ENCODE measurements at regions not wholly inside any gene's neighbourhood (a gene's known extent, or its start where the extent isn't known, plus 50 kb on each side); places are given as distances from the start of the nearest gene placed in this dataset.

DNA sequence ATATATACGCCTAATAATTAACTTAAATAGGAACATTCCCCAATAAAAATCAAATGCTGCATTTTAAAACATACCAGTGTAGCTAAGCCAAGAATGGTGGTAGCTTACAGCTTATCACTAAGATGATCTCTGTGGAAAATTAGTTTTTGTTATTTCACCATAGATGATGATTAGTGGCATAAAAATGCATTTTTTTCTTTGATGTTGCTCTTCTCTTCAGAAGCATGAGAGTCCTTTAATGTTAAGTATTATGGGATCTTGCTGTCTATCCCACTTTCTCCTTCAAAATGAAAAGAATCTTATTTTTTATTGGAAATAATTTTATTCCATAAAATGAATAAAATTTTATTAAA lies 731.0 kb downstream of the SLITRK1 start:
- no peak for TF ChIP-seq CTCF (IDR thresholded peaks at IDR 0.05)
- no peaks in the 10 kb centered on the region for H3K9me3 ChIP-seq (ENCODE audit: control insufficient read depth, low read length)
- H3K27me3 ChIP-seq (ENCODE audit: control insufficient read depth, insufficient read depth, low read length), result no peaks in the 10 kb centered on the region
- no peak overlapping the region for H3K27ac ChIP-seq
- H3K4me2 ChIP-seq (ENCODE audit: low read length), result no peak overlapping the region
- H3K9ac ChIP-seq, result no peak overlapping the region
- no peak overlapping the region for H3K4me3 ChIP-seq (ENCODE audit: low read depth, low read length)
- no peak overlapping the region for H2AFZ ChIP-seq
- no peaks in the 10 kb centered on the region for H3K36me3 ChIP-seq (ENCODE audit: control insufficient read depth, insufficient read depth, low read length)
- no peaks in the 10 kb centered on the region for H3K4me1 ChIP-seq
- no peaks in the 10 kb centered on the region for H3K79me2 ChIP-seq

- Histone ChIP-seq H3K79me2 (no peaks in the 10 kb centered on the region), H3K4me3 (ENCODE audit: low read depth, low read length) (no peak overlapping the region), H3K9ac (no peak overlapping the region), H3K27ac (no peak overlapping the region), H3K4me2 (ENCODE audit: low read length) (no peak overlapping the region), H3K36me3 (ENCODE audit: control insufficient read depth, insufficient read depth, low read length) (no peaks in the 10 kb centered on the region), H3K4me1 (no peaks in the 10 kb centered on the region), H3K9me3 (ENCODE audit: control insufficient read depth, low read length) (no peaks in the 10 kb centered on the region), H3K27me3 (ENCODE audit: control insufficient read depth, insufficient read depth, low read length) (no peaks in the 10 kb centered on the region), H2AFZ (no peak overlapping the region)
- no peak for TF ChIP-seq CTCF (IDR thresholded peaks at IDR 0.05)
Measured at GRCh38 chr13:83150616-83151307, 731.5 kb downstream of the SLITRK1 start.

GRCh38 chr13:83136660-83137059 lies 745.6 kb downstream of the SLITRK1 start:
- no peak overlapping the region for H3K27ac ChIP-seq
- no peak overlapping the region for H3K4me3 ChIP-seq (ENCODE audit: low read depth, low read length)
- H3K27me3 ChIP-seq (ENCODE audit: control insufficient read depth, insufficient read depth, low read length), result no peaks in the 10 kb centered on the region
- H3K36me3 ChIP-seq (ENCODE audit: control insufficient read depth, insufficient read depth, low read length), result no peaks in the 10 kb centered on the region
- no peak for TF ChIP-seq CTCF (IDR thresholded peaks at IDR 0.05)
- H3K9ac ChIP-seq, result no peak overlapping the region
- H3K4me1 ChIP-seq, result no peaks in the 10 kb centered on the region
- no peaks in the 10 kb centered on the region for H3K9me3 ChIP-seq (ENCODE audit: control insufficient read depth, low read length)
- H2AFZ ChIP-seq, result no peak overlapping the region
- H3K79me2 ChIP-seq, result no peaks in the 10 kb centered on the region
- no peak overlapping the region for H3K4me2 ChIP-seq (ENCODE audit: low read length)

GRCh38 chr13:83125791-83126190 lies 756.5 kb downstream of the SLITRK1 start:
- no peak overlapping the region for H3K4me2 ChIP-seq (ENCODE audit: low read length)
- H3K27me3 ChIP-seq (ENCODE audit: control insufficient read depth, insufficient read depth, low read length), result no peaks in the 10 kb centered on the region
- H3K36me3 ChIP-seq (ENCODE audit: control insufficient read depth, insufficient read depth, low read length), result no peaks in the 10 kb centered on the region
- no peak overlapping the region for H3K4me3 ChIP-seq (ENCODE audit: low read depth, low read length)
- H3K27ac ChIP-seq, result no peak overlapping the region
- H2AFZ ChIP-seq, result no peak overlapping the region
- no peaks in the 10 kb centered on the region for H3K4me1 ChIP-seq
- no peaks in the 10 kb centered on the region for H3K9me3 ChIP-seq (ENCODE audit: control insufficient read depth, low read length)
- no peaks in the 10 kb centered on the region for H3K79me2 ChIP-seq
- no peak for TF ChIP-seq CTCF (IDR thresholded peaks at IDR 0.05)
- H3K9ac ChIP-seq, result no peak overlapping the region

DNA sequence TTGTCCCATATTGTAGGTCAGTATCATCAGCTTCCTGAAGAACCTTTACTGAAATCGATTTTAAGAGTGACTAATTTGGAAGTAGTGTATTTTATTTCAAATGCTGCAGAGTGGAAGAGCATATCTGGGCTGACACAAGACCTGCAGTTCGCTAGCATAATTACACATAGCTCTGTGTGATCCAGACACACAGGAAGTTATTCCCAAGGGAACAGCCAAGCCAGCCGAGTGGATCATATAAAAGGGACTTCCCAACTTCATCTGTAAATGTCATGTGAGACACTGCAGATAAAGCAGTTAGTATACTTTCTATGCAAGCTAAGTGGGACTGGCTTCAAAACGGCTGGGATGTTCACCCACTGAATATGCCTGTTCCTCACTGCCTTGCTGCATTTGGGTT lies 760.4 kb downstream of the SLITRK1 start:
- H3K27ac ChIP-seq, result no peak overlapping the region
- TF ChIP-seq CTCF (IDR thresholded peaks at IDR 0.05), result no peak
- H3K4me2 ChIP-seq (ENCODE audit: low read length), result no peak overlapping the region
- H3K36me3 ChIP-seq (ENCODE audit: control insufficient read depth, insufficient read depth, low read length), result no peaks in the 10 kb centered on the region
- H2AFZ ChIP-seq, result no peak overlapping the region
- no peaks in the 10 kb centered on the region for H3K27me3 ChIP-seq (ENCODE audit: control insufficient read depth, insufficient read depth, low read length)
- H3K79me2 ChIP-seq, result no peaks in the 10 kb centered on the region
- H3K9me3 ChIP-seq (ENCODE audit: control insufficient read depth, low read length), result no peaks in the 10 kb centered on the region
- no peak overlapping the region for H3K9ac ChIP-seq
- no peak overlapping the region for H3K4me3 ChIP-seq (ENCODE audit: low read depth, low read length)
- H3K4me1 ChIP-seq, result no peaks in the 10 kb centered on the region
